GM12892 (cell line): ENCODE measurements at regions not wholly inside any gene's neighbourhood (a gene's known extent, or its start where the extent isn't known, plus 50 kb on each side); places are given as distances from the start of the nearest gene placed in this dataset.

Source experiments
- DNase-seq: peaks from one replicate; pipeline ENCODE4 v3.0.0; 2011; ENCODE audit not compliant: insufficient read length
- FAIRE-seq: peaks from 2 replicates; lab custom pipeline; 2011; peaks lifted over from hg19 to GRCh38; lab: Jason Lieb, UNC
- POLR2A ChIP-seq: IDR thresholded peaks from 2 replicates; pipeline ENCODE4 v1.6.1; 2011; ENCODE audit warnings: low read depth, low read length, control low read depth
- POLR2AphosphoS5 ChIP-seq: IDR thresholded peaks from 2 replicates; pipeline ENCODE4 v1.6.1; 2011; ENCODE audit warnings: low read depth, low read length, control low read depth
- TAF1 ChIP-seq: IDR thresholded peaks from 2 replicates; pipeline ENCODE4 v1.6.1; 2011; ENCODE audit warnings: low read depth, mild to moderate bottlenecking, control low read depth, low read length, borderline replicate concordance

DNA sequence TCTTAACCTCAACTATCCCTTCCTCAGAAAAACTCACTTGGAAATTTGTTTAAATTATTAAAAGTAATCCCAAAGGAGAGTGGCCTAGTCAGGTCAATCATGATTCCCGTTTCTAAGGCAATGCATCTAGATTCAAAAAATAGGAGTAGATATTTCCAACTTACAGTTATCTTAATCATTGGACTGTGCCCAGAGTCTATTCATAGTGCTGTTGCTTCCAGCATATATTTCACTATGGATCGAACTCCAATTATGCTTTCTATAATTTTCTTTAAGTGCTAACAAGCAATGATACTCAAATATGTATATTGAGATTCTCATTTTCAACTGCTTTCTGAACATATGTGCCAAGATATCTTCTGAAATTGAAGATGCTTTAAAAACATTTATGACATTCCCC lies 229.2 kb upstream of the NWD2 start:
- DNase-seq (no peak), FAIRE-seq (no peak)
- no peak for TF ChIP-seq POLR2AphosphoS5
- TF ChIP-seq TAF1: no peak
- no peak for TF ChIP-seq POLR2A

DNA sequence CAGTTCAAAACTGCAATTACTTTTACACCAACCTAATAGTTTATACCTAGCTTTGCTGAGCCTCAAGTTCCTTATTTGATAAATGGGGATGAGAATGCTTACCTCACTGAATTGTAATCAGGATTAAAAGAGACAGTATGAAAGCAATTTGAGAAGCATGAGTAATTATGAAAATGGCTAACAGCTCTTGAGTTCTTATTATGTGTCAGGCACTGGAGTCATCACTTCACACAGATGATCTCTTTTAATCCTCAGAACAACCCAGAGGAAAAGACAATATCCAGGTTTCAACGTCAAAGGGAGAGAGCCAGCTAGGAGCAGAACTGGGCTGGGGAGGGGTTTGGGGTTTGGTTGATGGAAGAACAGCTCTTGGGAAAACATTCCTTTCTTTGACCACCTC lies 221.0 kb upstream of the NWD2 start:
- no peak for DNase-seq
- FAIRE-seq: no peak
- no peak for TF ChIP-seq TAF1
- TF ChIP-seq POLR2A: no peak
- no peak for TF ChIP-seq POLR2AphosphoS5

DNA sequence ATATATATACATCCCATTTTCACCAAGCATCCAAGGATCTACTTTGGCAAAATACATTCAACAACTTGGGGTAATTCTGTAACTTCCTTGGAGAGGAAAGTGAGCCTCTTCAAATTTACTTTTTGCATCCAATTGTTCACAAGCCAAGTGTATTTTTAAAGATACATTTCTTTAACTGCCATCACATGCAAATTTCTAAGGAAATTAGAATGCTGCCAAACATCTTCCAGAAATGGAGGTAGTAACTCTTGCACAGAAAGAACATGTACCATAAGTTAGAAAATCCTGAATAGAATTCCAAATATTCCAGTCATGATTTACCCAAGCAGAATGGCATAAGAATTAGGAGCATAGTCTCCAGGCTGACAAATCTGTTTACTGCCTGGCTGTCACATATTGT lies 220.5 kb upstream of the NWD2 start:
- no peak for FAIRE-seq
- TF ChIP-seq POLR2A (no peak), TAF1 (no peak), POLR2AphosphoS5 (no peak)
- DNase-seq: no peak

DNA sequence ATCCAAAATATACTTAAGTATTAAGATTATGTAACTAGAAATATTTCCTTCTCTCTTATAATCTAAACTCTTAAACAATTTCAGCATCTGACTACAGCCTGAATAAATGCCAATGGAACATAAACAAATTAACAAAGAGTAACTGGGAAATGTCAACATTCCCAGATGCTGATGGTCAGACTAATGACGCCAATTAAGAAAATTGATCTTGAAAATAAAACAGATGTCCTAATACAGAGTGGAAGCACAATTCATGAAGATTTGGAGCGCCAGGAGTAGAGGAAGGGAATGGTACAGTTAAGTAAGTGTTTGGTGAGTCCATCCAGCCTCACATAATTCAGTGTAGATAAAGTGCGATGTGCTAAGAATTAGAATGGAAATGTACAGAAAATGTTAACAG lies 203.7 kb upstream of the NWD2 start:
- FAIRE-seq: no peak
- DNase-seq: no peak
- no peak for TF ChIP-seq POLR2A

DNA sequence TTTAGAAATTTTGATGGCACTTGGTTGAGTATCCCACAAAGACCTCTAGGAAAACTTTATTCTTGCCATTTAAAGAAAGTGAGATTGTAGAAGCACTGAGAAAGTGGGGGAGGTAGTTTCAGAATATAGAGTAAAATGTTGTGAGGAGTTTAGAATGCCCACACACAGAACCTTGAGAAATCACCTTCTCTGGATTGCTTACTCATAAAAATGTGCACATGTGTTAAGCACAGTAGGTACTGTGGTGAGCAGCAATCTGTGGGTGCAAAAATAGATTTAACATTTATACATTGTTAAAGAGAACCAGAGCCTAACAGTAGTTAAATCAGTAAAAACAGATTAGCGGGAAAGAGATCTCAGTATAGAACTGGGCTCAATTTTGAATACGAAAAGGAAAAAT lies 201.2 kb upstream of the NWD2 start:
- DNase-seq: no peak
- no peak for TF ChIP-seq TAF1
- TF ChIP-seq POLR2AphosphoS5: no peak
- no peak for TF ChIP-seq POLR2A
- no peak for FAIRE-seq

DNA sequence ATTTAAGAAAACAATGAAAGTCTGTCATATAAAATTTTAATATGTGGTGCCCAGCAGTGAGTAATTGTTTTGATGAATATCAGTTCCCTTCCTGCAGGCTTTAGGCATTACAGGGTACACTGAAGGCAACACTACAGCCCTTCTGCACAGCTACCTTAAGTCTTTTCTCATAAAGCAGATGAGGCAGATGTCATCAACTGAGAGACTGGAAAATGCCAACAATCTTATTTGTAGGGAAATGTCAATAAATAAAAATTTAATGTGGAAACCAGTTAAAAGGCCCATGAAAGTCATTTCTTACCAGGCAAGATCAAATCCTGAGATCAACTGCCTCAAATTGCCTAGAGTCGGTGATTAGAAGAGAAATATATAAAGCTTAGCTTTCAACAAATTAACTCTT lies 193.4 kb upstream of the NWD2 start:
- TF ChIP-seq POLR2AphosphoS5: no peak
- no peak for TF ChIP-seq TAF1
- no peak for TF ChIP-seq POLR2A
- no peak for DNase-seq
- no peak for FAIRE-seq

GRCh38 chr4:37051866-37052265 lies 192.7 kb upstream of the NWD2 start:
- FAIRE-seq (no peak), DNase-seq (no peak)
- TF ChIP-seq POLR2A (no peak), POLR2AphosphoS5 (no peak), TAF1 (no peak)

DNA sequence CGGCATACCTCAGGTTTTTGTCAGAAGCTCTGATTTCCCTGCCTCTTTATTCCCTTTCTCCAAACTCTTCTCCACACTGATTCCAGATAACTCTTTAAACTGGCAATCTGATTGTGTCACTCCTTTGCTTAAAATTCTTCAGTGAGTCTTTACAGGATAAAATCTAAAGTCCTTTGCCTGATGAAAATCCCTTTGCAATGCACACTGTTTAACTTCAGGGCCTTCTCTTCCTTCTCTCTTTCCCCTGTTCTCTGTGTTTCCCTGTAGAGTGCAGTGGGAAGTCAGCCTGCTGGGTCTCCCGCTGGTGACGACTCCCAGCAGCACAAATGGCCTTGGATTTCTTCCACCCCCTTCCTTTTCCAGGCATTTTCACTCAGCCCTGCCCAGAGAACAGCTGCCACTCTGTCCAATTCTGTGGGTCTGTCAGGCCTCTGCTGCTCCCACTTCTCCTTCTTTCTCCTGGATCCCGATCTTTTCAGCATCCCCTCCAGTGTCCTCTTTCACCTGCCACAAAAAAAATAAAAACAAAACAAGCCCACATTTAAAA lies 189.9 kb upstream of the NWD2 start:
- FAIRE-seq (no peak), DNase-seq (no peak)
- TF ChIP-seq POLR2AphosphoS5 (no peak), TAF1 (no peak), POLR2A (no peak)

DNA sequence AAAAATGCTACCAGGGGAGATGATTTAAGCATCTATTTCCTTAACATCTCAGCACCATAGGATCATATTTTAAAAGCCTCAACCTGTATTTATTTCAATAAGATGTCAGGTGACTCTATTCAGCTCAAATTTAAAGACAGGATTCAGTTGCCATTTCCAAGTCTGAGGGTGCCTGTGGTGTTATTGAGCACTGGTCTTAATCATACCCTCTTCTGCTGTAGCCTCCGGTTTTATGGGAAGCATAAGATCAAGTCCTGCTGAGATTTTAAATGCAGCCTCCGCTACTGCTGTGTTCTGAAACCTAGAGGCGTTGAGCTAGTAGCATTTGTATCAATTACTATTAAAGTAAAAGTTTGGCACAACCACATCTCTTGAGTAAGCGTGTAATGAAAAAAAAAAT lies 185.7 kb upstream of the NWD2 start:
- TF ChIP-seq POLR2AphosphoS5: no peak
- TF ChIP-seq TAF1: no peak
- no peak for TF ChIP-seq POLR2A
- DNase-seq: no peak
- no peak for FAIRE-seq

DNA sequence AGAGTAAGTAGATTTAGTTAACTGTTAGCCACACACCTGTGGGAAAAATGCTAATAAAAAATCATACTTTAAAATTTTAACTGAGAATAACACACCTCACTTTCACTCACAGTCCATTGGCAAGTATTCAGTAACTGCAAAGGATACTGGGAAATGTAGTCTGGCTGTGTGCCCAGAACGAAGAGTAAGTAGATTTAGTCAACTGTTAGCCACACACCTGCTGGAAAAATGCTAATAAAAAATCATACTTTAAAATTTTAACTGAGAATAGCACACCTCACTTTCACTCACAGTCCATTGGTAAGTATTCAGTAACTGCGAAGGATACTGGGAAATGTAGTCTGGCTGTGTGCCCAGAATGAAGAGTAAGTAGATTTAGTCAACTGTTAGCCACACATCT lies 178.4 kb upstream of the NWD2 start:
- DNase-seq: no peak
- FAIRE-seq: no peak
- TF ChIP-seq TAF1: no peak
- no peak for TF ChIP-seq POLR2A

DNA sequence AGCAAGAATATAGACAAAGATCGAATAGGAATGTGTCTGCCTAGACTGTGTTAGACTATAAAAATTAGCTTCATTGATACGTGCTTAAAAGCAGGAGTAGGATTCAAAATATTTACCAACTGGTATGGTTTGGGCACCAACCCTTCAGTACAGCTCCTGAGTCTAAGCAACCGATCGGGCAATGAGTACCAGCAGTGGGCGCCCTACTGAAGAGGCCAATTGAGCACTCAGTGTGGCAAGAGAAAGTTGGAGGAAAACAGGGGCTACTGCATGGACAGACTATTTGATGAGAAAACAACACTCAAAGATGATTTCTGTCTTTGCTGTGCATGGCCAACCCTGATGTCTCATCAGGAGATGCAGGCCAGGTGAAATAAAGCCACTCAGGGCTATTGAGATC lies 176.0 kb upstream of the NWD2 start:
- no peak for DNase-seq
- TF ChIP-seq POLR2A (no peak), POLR2AphosphoS5 (no peak), TAF1 (no peak)
- no peak for FAIRE-seq

- DNase-seq (no peak), FAIRE-seq (no peak)
- TF ChIP-seq POLR2A: no peak
- no peak for TF ChIP-seq TAF1
- TF ChIP-seq POLR2AphosphoS5: no peak
Observed at GRCh38 chr4:37070041-37070440, 174.5 kb upstream of the NWD2 start.

DNA sequence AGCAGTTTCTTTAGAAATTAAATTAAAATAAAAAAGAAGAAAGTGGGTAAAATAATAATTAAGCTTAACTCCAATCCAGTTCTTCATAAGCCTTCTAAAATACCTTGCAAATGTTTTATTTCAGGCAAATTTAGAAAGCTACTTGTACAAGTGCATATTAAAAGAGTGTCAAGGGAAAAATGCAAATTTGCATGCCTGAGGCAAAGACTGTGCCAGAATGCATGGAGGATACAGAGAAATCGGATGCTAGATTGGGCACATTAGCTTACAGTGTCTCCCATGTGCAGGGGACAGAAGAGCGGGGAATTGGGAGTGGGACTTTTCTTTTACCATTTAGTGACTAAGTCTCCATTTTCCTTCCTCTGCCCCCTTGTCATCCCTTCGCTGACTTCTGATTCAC lies 173.0 kb upstream of the NWD2 start:
- FAIRE-seq (no peak), DNase-seq (no peak)
- no peak for TF ChIP-seq POLR2AphosphoS5
- TF ChIP-seq POLR2A: no peak
- TF ChIP-seq TAF1: no peak
